ENCODE measurements at regions not wholly inside any gene's neighbourhood (a gene's known extent, or its start where the extent isn't known, plus 50 kb on each side); places are given as distances from the start of the nearest gene placed in this dataset.
"Not testable (repeated sequence)": the region's sequence is repeated elsewhere in the genome, so short reads cannot be mapped to it uniquely, and the experiment has no call there.

DNA sequence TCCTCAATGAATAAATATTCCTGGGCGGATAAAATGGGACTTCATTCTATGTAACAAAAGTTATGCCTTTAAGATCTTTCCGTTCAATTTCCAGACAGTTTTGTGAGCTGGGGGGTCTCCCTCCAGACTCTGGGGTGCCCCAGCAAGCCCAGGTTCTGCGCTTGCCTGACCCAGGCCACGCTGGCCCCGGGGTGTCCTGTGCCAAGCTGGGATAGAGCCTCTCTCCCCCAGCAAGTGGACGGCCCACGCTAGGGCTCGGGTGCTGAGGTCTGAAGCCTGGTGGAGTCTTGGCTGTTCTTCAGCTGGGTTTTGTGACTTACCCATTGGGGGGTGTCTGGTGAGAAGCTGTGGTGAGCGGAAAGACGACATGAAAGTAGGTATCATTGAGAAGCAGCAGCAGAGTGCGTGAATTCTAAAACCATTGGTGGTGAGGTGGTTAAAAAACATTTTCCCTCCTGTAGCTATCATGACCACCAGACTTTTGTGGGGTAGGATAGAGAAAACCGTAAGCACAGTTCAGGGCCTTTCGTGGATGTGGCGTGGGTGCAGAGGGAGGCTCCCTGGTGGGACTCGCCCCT, 346.8 kb downstream of the ANAPC1 start:
- H3K9me3 ChIP-seq (ENCODE audit: control insufficient read depth, low read length), result no peaks in the 10 kb centered on the region
- no peak overlapping the region for H2BK120ac ChIP-seq (ENCODE audit: low read depth, low read length)
- no peak overlapping the region for H4K8ac ChIP-seq (ENCODE audit: low read length)
- H3K14ac ChIP-seq (ENCODE audit: low read length in 2 of 2), result peak overlapping the region in 1 of 2 experiments; percentile 56
- H3K36me3 ChIP-seq (ENCODE audit: control insufficient read depth in 1 of 2, insufficient read depth in 2 of 2, low read depth in 1 of 2, low read length in 2 of 2), result no peaks in the 10 kb centered on the region
- H3K18ac ChIP-seq (ENCODE audit: low read depth in 1 of 2, low read length in 2 of 2), result peak overlapping the region in 1 of 2 experiments; percentile 48
- no peak overlapping the region for H3K4me3 ChIP-seq (ENCODE audit: insufficient read depth in 1 of 2, low read depth in 1 of 2, low read length in 2 of 2)
- H2BK12ac ChIP-seq (ENCODE audit: low read length in 2 of 2), result peak overlapping the region; percentile 12 to 47
- peaks cover 11% of the 10 kb centered on the region for H3K4me1 ChIP-seq (ENCODE audit: control insufficient read depth, insufficient read depth, low read depth, low read length)
- no peak overlapping the region for H3K4me2 ChIP-seq (ENCODE audit: low read length, poor library complexity, severe bottlenecking)
- DNase-seq, result no peak
- H3K27ac ChIP-seq (ENCODE audit: low read length, poor library complexity, severe bottlenecking), result no peak overlapping the region
- 98% methylated on average over 14 of the region's 15 CpGs for WGBS
- H3K4ac ChIP-seq (ENCODE audit: low read depth in 1 of 2, low read length in 2 of 2), result no peak overlapping the region
- no peaks in the 10 kb centered on the region for H3K27me3 ChIP-seq (ENCODE audit: control insufficient read depth in 1 of 2, insufficient read depth in 1 of 2, low read length in 2 of 2)
- H2BK5ac ChIP-seq (ENCODE audit: low read depth, low read length, poor library complexity, severe bottlenecking), result no peak overlapping the region
- H2AK5ac ChIP-seq (ENCODE audit: low read length, severe bottlenecking), result no peak overlapping the region
- H2AFZ ChIP-seq (ENCODE audit: low read depth, low read length), result no peak overlapping the region
- H3K79me1 ChIP-seq (replicated peaks; ENCODE audit: low read length, poor library complexity, severe bottlenecking), result no peaks in the 10 kb centered on the region
- H3K23ac ChIP-seq (ENCODE audit: low read length in 2 of 2), result no peak overlapping the region
- H3K9ac ChIP-seq (ENCODE audit: low read length), result no peak overlapping the region
- no peak overlapping the region for H2BK15ac ChIP-seq (ENCODE audit: low read depth, poor library complexity, severe bottlenecking)
- H4K91ac ChIP-seq (ENCODE audit: low read length), result no peak overlapping the region

GRCh38 chr2:111539991-111540390, 344.0 kb downstream of the ANAPC1 start:
- not testable (repeated sequence) for H3K18ac ChIP-seq (ENCODE audit: low read depth in 1 of 2, low read length in 2 of 2); H2BK12ac ChIP-seq (ENCODE audit: low read length in 2 of 2); H4K8ac ChIP-seq (ENCODE audit: low read length); H3K4me2 ChIP-seq (ENCODE audit: low read length, poor library complexity, severe bottlenecking); H4K91ac ChIP-seq (ENCODE audit: low read length); H2BK15ac ChIP-seq (ENCODE audit: low read depth, poor library complexity, severe bottlenecking); H2BK120ac ChIP-seq (ENCODE audit: low read depth, low read length); H3K27ac ChIP-seq (ENCODE audit: low read length, poor library complexity, severe bottlenecking); DNase-seq; H3K23ac ChIP-seq (ENCODE audit: low read length in 2 of 2); H3K9me3 ChIP-seq (ENCODE audit: control insufficient read depth, low read length); H3K4me3 ChIP-seq (ENCODE audit: insufficient read depth in 1 of 2, low read depth in 1 of 2, low read length in 2 of 2); H3K9ac ChIP-seq (ENCODE audit: low read length); H3K14ac ChIP-seq (ENCODE audit: low read length in 2 of 2); H3K36me3 ChIP-seq (ENCODE audit: control insufficient read depth in 1 of 2, insufficient read depth in 2 of 2, low read depth in 1 of 2, low read length in 2 of 2); H3K27me3 ChIP-seq (ENCODE audit: control insufficient read depth in 1 of 2, insufficient read depth in 1 of 2, low read length in 2 of 2); H2BK5ac ChIP-seq (ENCODE audit: low read depth, low read length, poor library complexity, severe bottlenecking); H3K4me1 ChIP-seq (ENCODE audit: control insufficient read depth, insufficient read depth, low read depth, low read length); H3K4ac ChIP-seq (ENCODE audit: low read depth in 1 of 2, low read length in 2 of 2); H2AFZ ChIP-seq (ENCODE audit: low read depth, low read length); H3K79me1 ChIP-seq (replicated peaks; ENCODE audit: low read length, poor library complexity, severe bottlenecking); H2AK5ac ChIP-seq (ENCODE audit: low read length, severe bottlenecking)
- WGBS, result no CpG with 5 or more reads among the region's 9 CpGs

DNA sequence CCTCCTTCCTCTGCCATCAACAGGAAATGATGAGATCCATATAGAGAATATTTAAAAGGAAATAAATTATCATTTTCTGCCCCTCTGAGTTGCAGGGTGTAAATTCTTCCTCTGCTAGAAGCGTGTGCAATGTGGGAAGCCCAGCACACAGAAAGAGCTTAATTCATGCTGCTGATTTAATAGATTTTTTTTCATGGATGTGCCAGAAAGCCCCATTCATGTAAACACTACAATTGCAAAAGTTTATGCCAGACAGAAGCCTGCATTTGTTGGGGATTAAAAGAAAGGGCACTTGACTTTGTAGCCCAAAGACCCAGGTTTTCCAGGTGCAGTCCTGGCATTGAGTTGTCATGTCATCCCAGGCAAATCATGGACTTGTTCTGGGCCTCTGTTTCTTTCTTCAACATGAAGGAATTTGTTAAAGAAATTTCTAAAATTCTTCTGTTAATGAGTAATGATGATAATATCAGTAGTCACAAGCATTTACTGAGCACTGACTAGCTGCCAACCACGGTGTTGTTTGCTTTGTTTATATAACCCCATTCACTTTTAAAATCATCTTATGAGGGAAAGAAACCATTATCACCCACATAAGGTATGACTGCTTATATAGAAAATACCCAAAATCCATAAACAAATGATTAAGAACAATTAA, 341.7 kb downstream of the ANAPC1 start:
- not testable (repeated sequence) for H3K27me3 ChIP-seq (ENCODE audit: control insufficient read depth in 1 of 2, insufficient read depth in 1 of 2, low read length in 2 of 2); H2BK120ac ChIP-seq (ENCODE audit: low read depth, low read length); H3K23ac ChIP-seq (ENCODE audit: low read length in 2 of 2); H4K91ac ChIP-seq (ENCODE audit: low read length); H3K27ac ChIP-seq (ENCODE audit: low read length, poor library complexity, severe bottlenecking); H2BK15ac ChIP-seq (ENCODE audit: low read depth, poor library complexity, severe bottlenecking); H3K4me3 ChIP-seq (ENCODE audit: insufficient read depth in 1 of 2, low read depth in 1 of 2, low read length in 2 of 2); H2BK12ac ChIP-seq (ENCODE audit: low read length in 2 of 2); H2AFZ ChIP-seq (ENCODE audit: low read depth, low read length); H4K8ac ChIP-seq (ENCODE audit: low read length); H3K14ac ChIP-seq (ENCODE audit: low read length in 2 of 2); H3K4ac ChIP-seq (ENCODE audit: low read depth in 1 of 2, low read length in 2 of 2); H2AK5ac ChIP-seq (ENCODE audit: low read length, severe bottlenecking); H2BK5ac ChIP-seq (ENCODE audit: low read depth, low read length, poor library complexity, severe bottlenecking); H3K36me3 ChIP-seq (ENCODE audit: control insufficient read depth in 1 of 2, insufficient read depth in 2 of 2, low read depth in 1 of 2, low read length in 2 of 2); H3K9me3 ChIP-seq (ENCODE audit: control insufficient read depth, low read length); H3K18ac ChIP-seq (ENCODE audit: low read depth in 1 of 2, low read length in 2 of 2); H3K79me1 ChIP-seq (replicated peaks; ENCODE audit: low read length, poor library complexity, severe bottlenecking); H3K9ac ChIP-seq (ENCODE audit: low read length); H3K4me1 ChIP-seq (ENCODE audit: control insufficient read depth, insufficient read depth, low read depth, low read length); H3K4me2 ChIP-seq (ENCODE audit: low read length, poor library complexity, severe bottlenecking)
- no CpG with 5 or more reads among the region's 2 CpGs for WGBS
- DNase-seq, result peak; percentile 26

GRCh38 chr2:111544006-111544405, 340.0 kb downstream of the ANAPC1 start:
- H3K4ac ChIP-seq (ENCODE audit: low read depth in 1 of 2, low read length in 2 of 2); H2BK5ac ChIP-seq (ENCODE audit: low read depth, low read length, poor library complexity, severe bottlenecking); H2BK15ac ChIP-seq (ENCODE audit: low read depth, poor library complexity, severe bottlenecking); H3K4me2 ChIP-seq (ENCODE audit: low read length, poor library complexity, severe bottlenecking); H3K9me3 ChIP-seq (ENCODE audit: control insufficient read depth, low read length); H2AK5ac ChIP-seq (ENCODE audit: low read length, severe bottlenecking); H4K8ac ChIP-seq (ENCODE audit: low read length); H3K18ac ChIP-seq (ENCODE audit: low read depth in 1 of 2, low read length in 2 of 2); H2BK120ac ChIP-seq (ENCODE audit: low read depth, low read length); H3K27ac ChIP-seq (ENCODE audit: low read length, poor library complexity, severe bottlenecking); H3K23ac ChIP-seq (ENCODE audit: low read length in 2 of 2); H3K4me1 ChIP-seq (ENCODE audit: control insufficient read depth, insufficient read depth, low read depth, low read length); H3K79me1 ChIP-seq (replicated peaks; ENCODE audit: low read length, poor library complexity, severe bottlenecking); H2AFZ ChIP-seq (ENCODE audit: low read depth, low read length); H3K27me3 ChIP-seq (ENCODE audit: control insufficient read depth in 1 of 2, insufficient read depth in 1 of 2, low read length in 2 of 2); H3K9ac ChIP-seq (ENCODE audit: low read length); H2BK12ac ChIP-seq (ENCODE audit: low read length in 2 of 2); H3K36me3 ChIP-seq (ENCODE audit: control insufficient read depth in 1 of 2, insufficient read depth in 2 of 2, low read depth in 1 of 2, low read length in 2 of 2); DNase-seq; H3K14ac ChIP-seq (ENCODE audit: low read length in 2 of 2); H4K91ac ChIP-seq (ENCODE audit: low read length); H3K4me3 ChIP-seq (ENCODE audit: insufficient read depth in 1 of 2, low read depth in 1 of 2, low read length in 2 of 2): not testable (repeated sequence)
- WGBS, result no CpG with 5 or more reads among the region's 2 CpGs

Measured in mesenchymal stem cell (in vitro differentiated cells and primary cell).